GM18870 (cell line): ENCODE measurements at regions not wholly inside any gene's neighbourhood (a gene's known extent, or its start where the extent isn't known, plus 50 kb on each side); places are given as distances from the start of the nearest gene placed in this dataset.

Experiments used
- ATAC-seq: cut with Tn5 transposase; IDR thresholded peaks from one replicate; pipeline ENCODE4 v1.9.1; 2021; ENCODE audit warnings: moderate library complexity; ENCODE audit not compliant: unreplicated experiment

- no peak for ATAC-seq
Measured at GRCh38 chr17:15112846-15113617, 152.1 kb downstream of the PMP22 start.

- ATAC-seq = no peak
Measured at GRCh38 chr17:15109608-15110007, 155.5 kb downstream of the PMP22 start.

GRCh38 chr17:15108992-15109391 is 156.1 kb downstream of the PMP22 start:
- ATAC-seq = no peak

GRCh38 chr17:15106540-15106939 is 158.6 kb downstream of the PMP22 start:
- ATAC-seq = no peak

GRCh38 chr17:15103785-15104184 is 161.3 kb downstream of the PMP22 start:
- no peak for ATAC-seq

- no peak for ATAC-seq
Measured at GRCh38 chr17:15101175-15101574, 164.0 kb downstream of the PMP22 start.

- no peak for ATAC-seq
Measured at GRCh38 chr17:15096511-15096910, 168.6 kb downstream of the PMP22 start.

GRCh38 chr17:15095935-15096334 is 169.2 kb downstream of the PMP22 start:
- ATAC-seq = no peak

- ATAC-seq = no peak
Measured at GRCh38 chr17:15092762-15093161, 172.4 kb downstream of the PMP22 start.

GRCh38 chr17:15092261-15092660 is 172.9 kb downstream of the PMP22 start:
- no peak for ATAC-seq

- ATAC-seq = no peak
Measured at GRCh38 chr17:15091825-15092224, 173.3 kb downstream of the PMP22 start.

GRCh38 chr17:15090533-15090932 is 174.6 kb downstream of the PMP22 start:
- ATAC-seq = no peak

GRCh38 chr17:15087946-15088345 is 177.2 kb downstream of the PMP22 start:
- ATAC-seq = no peak

GRCh38 chr17:15086776-15087295 is 178.3 kb downstream of the PMP22 start:
- ATAC-seq = no peak

- no peak for ATAC-seq
Measured at GRCh38 chr17:15085890-15086677, 179.0 kb downstream of the PMP22 start.

GRCh38 chr17:15083225-15083624 is 181.9 kb downstream of the PMP22 start:
- no peak for ATAC-seq

- ATAC-seq = no peak
Measured at GRCh38 chr17:15081008-15081407, 184.1 kb downstream of the PMP22 start.

GRCh38 chr17:15078570-15078969 is 186.6 kb downstream of the PMP22 start:
- no peak for ATAC-seq

GRCh38 chr17:15076991-15077663 is 188.0 kb downstream of the PMP22 start:
- no peak for ATAC-seq

- ATAC-seq = no peak
Measured at GRCh38 chr17:15051933-15052332, 213.2 kb downstream of the PMP22 start.

- ATAC-seq = no peak
Measured at GRCh38 chr17:15049795-15050160, 215.3 kb downstream of the PMP22 start.
